ENCODE measurements at regions not wholly inside any gene's neighbourhood (a gene's known extent, or its start where the extent isn't known, plus 50 kb on each side); places are given as distances from the start of the nearest gene placed in this dataset.

- no peak for TF ChIP-seq EZH2phosphoT487 (IDR thresholded peaks at IDR 0.05; ENCODE audit: low read length)
- H3K4me2 ChIP-seq (ENCODE audit: low read depth, low read length) = no peak overlapping the region
- H4K20me1 ChIP-seq (ENCODE audit: insufficient read depth, low read length) = no peaks in the 10 kb centered on the region
- H3K4me3 ChIP-seq (ENCODE audit: low read length) = no peak overlapping the region
- no peaks in the 10 kb centered on the region for H3K79me2 ChIP-seq (ENCODE audit: low read length)
- DNase-seq = no peak
- no peak overlapping the region for H3K27ac ChIP-seq (ENCODE audit: low read length)
- no peaks in the 10 kb centered on the region for H3K27me3 ChIP-seq (replicated peaks; ENCODE audit: insufficient read depth, low read length)
- H2AFZ ChIP-seq (ENCODE audit: low read length) = no peak overlapping the region
- no peaks in the 10 kb centered on the region for H3F3A ChIP-seq (ENCODE audit: insufficient read depth, low read length)
- H3K36me3 ChIP-seq (replicated peaks; ENCODE audit: insufficient read depth, low read length) = no peaks in the 10 kb centered on the region
- no peaks in the 10 kb centered on the region for H3K9me3 ChIP-seq (replicated peaks; ENCODE audit: insufficient read depth, low read length)
- no peaks in the 10 kb centered on the region for H3K4me1 ChIP-seq (ENCODE audit: low read length)
- no peaks in the 10 kb centered on the region for H3K9me2 ChIP-seq (replicated peaks; ENCODE audit: insufficient read depth, low read length)
- no peak overlapping the region for H3K9ac ChIP-seq (ENCODE audit: low read length)
These were observed 118.8 kb upstream of the PDZRN3 start for GRCh38 chr3:73743551-73743950.

DNA sequence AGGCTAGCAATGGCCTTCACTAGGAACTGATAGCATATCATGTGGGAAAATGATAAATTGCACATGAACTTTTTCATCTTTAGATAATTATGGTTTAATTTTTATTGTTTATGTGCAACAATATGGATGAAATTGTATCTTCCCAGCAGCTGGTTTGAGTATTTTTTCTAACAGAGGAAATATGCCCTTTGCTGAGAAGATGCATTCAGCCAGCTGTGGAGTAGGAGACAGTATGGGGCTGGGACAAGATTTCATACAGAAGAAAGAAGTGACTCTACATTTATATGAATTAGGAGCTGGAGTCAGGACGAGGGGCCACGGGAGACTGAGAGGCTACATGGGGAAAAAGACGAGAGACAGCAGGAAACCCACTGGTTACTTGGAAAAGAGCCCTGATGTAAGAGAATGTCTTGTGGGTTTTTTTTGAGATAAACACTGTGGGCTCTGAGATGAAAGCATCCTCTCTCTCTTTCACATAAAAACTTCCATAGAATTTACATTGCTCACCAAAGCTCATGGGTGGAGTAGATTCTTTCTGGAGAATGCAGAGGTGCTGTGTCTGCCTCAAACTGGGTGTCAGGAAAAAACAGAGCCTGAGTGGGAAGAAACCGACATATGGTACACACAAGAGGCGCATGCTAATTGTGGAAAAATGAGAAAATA, 115.2 kb upstream of the PDZRN3 start:
- H4K20me1 ChIP-seq (ENCODE audit: insufficient read depth, low read length) = no peaks in the 10 kb centered on the region
- no peaks in the 10 kb centered on the region for H3K36me3 ChIP-seq (replicated peaks; ENCODE audit: insufficient read depth, low read length)
- no peak overlapping the region for H3K4me2 ChIP-seq (ENCODE audit: low read depth, low read length)
- no peaks in the 10 kb centered on the region for H3F3A ChIP-seq (ENCODE audit: insufficient read depth, low read length)
- H3K9ac ChIP-seq (ENCODE audit: low read length) = no peak overlapping the region
- H3K9me2 ChIP-seq (replicated peaks; ENCODE audit: insufficient read depth, low read length) = no peaks in the 10 kb centered on the region
- H3K4me1 ChIP-seq (ENCODE audit: low read length) = no peaks in the 10 kb centered on the region
- H2AFZ ChIP-seq (ENCODE audit: low read length) = no peak overlapping the region
- H3K4me3 ChIP-seq (ENCODE audit: low read length) = no peak overlapping the region
- DNase-seq = no peak
- no peak overlapping the region for H3K27ac ChIP-seq (ENCODE audit: low read length)
- H3K9me3 ChIP-seq (replicated peaks; ENCODE audit: insufficient read depth, low read length) = no peaks in the 10 kb centered on the region
- no peak for TF ChIP-seq EZH2phosphoT487 (IDR thresholded peaks at IDR 0.05; ENCODE audit: low read length)
- TF ChIP-seq EZH2 (optimal IDR thresholded peaks at IDR 0.05; ENCODE audit: low read depth, low read length) = no peak
- no peak for TF ChIP-seq CTCF (IDR thresholded peaks at IDR 0.05; ENCODE audit: low read length)
- H3K27me3 ChIP-seq (replicated peaks; ENCODE audit: insufficient read depth, low read length) = no peaks in the 10 kb centered on the region
- H3K79me2 ChIP-seq (ENCODE audit: low read length) = no peaks in the 10 kb centered on the region

DNA sequence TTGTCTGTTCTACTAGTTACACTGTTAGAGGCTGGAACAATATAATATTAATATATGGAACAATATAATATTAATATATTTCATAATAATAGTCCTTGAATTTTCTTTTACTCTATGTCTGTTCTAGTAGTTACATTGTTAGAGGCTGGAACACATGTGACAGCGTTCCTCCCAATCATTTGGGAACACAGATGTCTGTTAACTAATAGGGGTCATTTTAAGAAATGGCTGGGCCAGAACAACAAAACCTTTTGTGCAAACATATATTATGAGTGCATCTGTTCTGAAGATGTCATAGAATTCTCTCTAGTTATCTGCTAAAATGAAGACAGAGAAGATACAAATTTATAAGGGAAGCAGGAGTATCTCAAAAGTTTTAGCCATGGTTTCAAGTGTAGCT, 114.0 kb upstream of the PDZRN3 start:
- Histone ChIP-seq H3K27ac (ENCODE audit: low read length) (no peak overlapping the region), H3K36me3 (replicated peaks; ENCODE audit: insufficient read depth, low read length) (no peaks in the 10 kb centered on the region), H3K79me2 (ENCODE audit: low read length) (no peaks in the 10 kb centered on the region), H3F3A (ENCODE audit: insufficient read depth, low read length) (no peaks in the 10 kb centered on the region), H3K27me3 (replicated peaks; ENCODE audit: insufficient read depth, low read length) (no peaks in the 10 kb centered on the region), H3K4me3 (ENCODE audit: low read length) (no peak overlapping the region), H2AFZ (ENCODE audit: low read length) (no peak overlapping the region), H3K9me3 (replicated peaks; ENCODE audit: insufficient read depth, low read length) (no peaks in the 10 kb centered on the region), H4K20me1 (ENCODE audit: insufficient read depth, low read length) (no peaks in the 10 kb centered on the region), H3K9me2 (replicated peaks; ENCODE audit: insufficient read depth, low read length) (no peaks in the 10 kb centered on the region), H3K9ac (ENCODE audit: low read length) (no peak overlapping the region), H3K4me2 (ENCODE audit: low read depth, low read length) (no peak overlapping the region), H3K4me1 (ENCODE audit: low read length) (peaks cover 6% of the 10 kb centered on the region; the same call in 1 of the 2 replicates)
- no peak for TF ChIP-seq CTCF (IDR thresholded peaks at IDR 0.05; ENCODE audit: low read length)
- no peak for TF ChIP-seq EZH2phosphoT487 (IDR thresholded peaks at IDR 0.05; ENCODE audit: low read length)
- TF ChIP-seq EZH2 (optimal IDR thresholded peaks at IDR 0.05; ENCODE audit: low read depth, low read length) = no peak
- DNase-seq = no peak
